AG09309 (cell line): ENCODE measurements at regions not wholly inside any gene's neighbourhood (a gene's known extent, or its start where the extent isn't known, plus 50 kb on each side); places are given as distances from the start of the nearest gene placed in this dataset.

ENCODE experiments used
- DNase-seq: peaks from one replicate; pipeline ENCODE4 v3.0.0-alpha.2; 2010; ENCODE audit warnings: low read depth
- H3K4me3 ChIP-seq: 2 replicates; pipeline ENCODE4 v1.5.1; 2011; ENCODE audit warnings: mild to moderate bottlenecking, low read depth, low read length, moderate library complexity; ENCODE audit not compliant: control insufficient read depth
- TF ChIP-seq, protein P1 (sequence below): IDR thresholded peaks from 2 replicates; pipeline ENCODE4 v1.5.1; 2011; ENCODE audit warnings: mild to moderate bottlenecking, low read depth, low read length, inconsistent platforms; ENCODE audit not compliant: insufficient read depth, control insufficient read depth; ENCODE audit errors: missing control alignments

DNA sequence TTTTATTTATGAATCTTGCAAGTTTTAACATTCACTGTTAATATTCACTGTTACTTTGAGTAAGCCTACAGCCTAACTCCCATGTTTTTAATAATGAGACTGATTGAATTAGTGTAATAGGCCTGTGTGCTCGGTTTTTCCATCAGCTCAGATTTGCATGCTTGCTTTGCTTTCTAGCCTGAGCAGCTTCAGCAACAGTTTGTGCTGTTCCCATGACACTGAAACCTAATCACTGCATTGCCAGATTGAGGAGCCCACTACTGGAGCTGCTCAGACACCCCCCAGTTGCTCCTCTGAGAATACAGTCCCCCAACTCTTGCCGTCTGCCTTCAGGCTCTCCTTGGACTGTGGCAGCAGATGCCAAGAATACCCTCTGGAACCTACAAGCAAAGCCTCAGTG, 695.4 kb downstream of the BRINP3 start:
- DNase-seq: no peak
- TF ChIP-seq, protein P1, sequence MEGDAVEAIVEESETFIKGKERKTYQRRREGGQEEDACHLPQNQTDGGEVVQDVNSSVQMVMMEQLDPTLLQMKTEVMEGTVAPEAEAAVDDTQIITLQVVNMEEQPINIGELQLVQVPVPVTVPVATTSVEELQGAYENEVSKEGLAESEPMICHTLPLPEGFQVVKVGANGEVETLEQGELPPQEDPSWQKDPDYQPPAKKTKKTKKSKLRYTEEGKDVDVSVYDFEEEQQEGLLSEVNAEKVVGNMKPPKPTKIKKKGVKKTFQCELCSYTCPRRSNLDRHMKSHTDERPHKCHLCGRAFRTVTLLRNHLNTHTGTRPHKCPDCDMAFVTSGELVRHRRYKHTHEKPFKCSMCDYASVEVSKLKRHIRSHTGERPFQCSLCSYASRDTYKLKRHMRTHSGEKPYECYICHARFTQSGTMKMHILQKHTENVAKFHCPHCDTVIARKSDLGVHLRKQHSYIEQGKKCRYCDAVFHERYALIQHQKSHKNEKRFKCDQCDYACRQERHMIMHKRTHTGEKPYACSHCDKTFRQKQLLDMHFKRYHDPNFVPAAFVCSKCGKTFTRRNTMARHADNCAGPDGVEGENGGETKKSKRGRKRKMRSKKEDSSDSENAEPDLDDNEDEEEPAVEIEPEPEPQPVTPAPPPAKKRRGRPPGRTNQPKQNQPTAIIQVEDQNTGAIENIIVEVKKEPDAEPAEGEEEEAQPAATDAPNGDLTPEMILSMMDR: no peak
- H3K4me3 ChIP-seq: no peak overlapping the region

DNA sequence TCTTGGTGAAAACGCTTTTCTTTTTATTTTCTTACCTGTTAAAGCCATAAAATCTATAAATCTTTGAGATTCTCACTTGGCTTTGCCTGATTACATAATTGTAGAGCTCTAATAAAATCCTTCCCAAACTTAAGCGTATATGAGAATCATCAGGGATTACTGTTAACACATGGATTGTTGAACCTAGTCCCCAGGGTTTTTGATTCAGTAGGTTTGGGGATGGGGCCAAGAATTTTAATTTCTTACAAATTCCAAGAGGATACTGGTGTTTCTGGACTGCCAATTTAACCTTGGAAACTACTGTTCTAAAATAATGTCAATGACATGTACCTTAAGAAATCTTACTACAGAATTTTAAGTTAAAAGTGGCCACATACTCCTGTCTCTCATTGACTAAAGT, 694.2 kb downstream of the BRINP3 start:
- DNase-seq: no peak
- TF ChIP-seq, protein P1: no peak
- no peak overlapping the region for H3K4me3 ChIP-seq

DNA sequence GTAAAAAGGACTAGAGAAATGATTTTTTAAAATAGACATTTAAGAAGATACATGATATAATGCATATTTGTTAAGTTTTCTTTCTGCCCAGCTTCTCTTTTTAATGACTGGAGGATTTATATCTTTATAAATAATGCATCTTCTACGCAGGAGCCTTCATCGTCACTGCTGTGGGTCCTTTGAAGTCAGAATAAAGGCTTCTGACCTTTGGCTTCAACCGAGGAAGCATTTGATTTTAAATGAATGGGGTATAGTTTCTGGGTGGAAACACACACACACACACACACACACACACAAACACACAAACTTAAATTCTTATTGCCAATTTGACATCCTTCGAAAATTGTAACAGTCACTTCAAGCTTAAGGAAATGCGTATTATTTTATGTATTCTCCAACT, 690.9 kb downstream of the BRINP3 start:
- no peak for DNase-seq
- TF ChIP-seq, protein P1: no peak
- no peak overlapping the region for H3K4me3 ChIP-seq

DNA sequence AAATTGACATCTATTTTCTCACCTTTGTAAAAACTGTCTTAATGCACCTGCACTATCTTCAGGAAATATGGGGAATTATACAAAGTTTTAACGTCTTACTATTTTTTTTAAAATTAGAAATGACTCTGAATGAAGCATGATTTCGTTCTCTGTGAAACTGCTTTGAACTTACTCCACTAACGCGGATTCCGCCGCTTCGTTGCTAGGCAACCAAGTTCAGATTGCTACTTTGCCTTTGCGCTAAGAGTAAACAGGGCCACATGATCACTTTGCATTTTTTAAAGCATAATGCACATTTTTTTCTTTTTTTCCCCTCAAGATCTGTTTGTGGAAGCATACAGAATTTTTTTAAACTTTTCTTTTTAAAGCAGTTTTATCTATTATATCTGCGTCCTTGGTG, 690.5 kb downstream of the BRINP3 start:
- no peak overlapping the region for H3K4me3 ChIP-seq
- DNase-seq: no peak
- TF ChIP-seq, protein P1: no peak

DNA sequence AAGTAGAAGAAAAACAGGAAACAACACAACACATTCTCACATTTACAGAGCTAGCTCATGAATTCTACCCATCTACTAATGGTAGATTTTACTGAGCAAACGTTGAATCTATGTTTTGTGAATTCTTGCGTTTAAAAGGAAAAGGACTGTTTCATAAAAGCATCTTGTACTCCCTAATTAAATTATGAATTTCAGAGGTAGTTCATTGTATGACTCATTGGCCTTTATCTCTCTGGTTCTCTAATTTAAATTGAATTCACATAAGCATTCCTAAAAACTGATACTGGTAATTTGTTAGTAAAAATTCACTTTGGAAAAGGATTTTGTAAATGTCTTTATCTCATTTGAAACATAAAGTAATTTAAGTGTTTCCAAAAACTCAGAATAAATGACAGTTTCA, 687.3 kb downstream of the BRINP3 start:
- TF ChIP-seq, protein P1: no peak
- H3K4me3 ChIP-seq: no peak overlapping the region
- no peak for DNase-seq

DNA sequence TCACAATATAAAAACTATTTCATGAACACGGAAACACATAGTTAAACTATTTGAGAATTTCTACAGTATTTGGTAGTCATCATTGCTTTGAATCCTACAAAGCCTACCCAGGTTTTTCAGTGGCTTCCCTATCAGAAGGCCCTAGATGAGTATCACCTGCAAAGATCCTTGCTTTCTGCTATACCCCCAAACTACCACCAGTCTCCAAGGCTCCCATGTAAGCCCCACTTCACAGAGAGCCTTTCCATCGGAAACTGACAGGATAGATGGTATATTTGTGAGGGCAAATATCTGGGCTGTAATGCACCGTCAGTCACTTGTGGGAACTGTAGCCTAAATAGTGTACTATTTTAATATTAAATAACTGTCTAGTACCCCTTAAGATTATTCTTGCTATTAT, 674.3 kb downstream of the BRINP3 start:
- H3K4me3 ChIP-seq: no peak overlapping the region
- no peak for DNase-seq
- TF ChIP-seq, protein P1: no peak

DNA sequence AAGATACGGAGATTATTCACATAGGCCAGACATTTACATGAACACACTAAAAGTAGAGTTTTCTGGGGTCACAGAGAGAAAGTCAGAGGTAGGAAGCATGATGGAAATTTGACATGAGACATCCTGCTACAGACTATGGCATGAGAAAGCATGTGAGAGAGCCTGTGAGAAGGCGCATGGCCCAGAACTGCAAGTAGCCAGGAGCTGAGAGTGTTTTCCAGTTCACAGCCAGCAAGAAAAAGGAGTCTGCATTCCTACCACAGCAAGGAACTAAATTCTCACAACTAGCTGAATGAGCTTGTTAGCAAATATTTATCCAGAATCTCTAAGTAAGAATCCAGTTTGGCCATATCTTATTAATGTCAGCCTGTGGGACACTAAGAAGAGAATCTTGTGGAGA, 673.3 kb downstream of the BRINP3 start:
- no peak for DNase-seq
- TF ChIP-seq, protein P1: no peak
- H3K4me3 ChIP-seq: no peak overlapping the region
